DMS 273 (cell line): ENCODE measurements at regions not wholly inside any gene's neighbourhood (a gene's known extent, or its start where the extent isn't known, plus 50 kb on each side); places are given as distances from the start of the nearest gene placed in this dataset.
"Not testable (repeated sequence)": the region's sequence is repeated elsewhere in the genome, so short reads cannot be mapped to it uniquely, and the experiment has no call there.

Experiments used
- DNase-seq: peaks from one replicate; lab custom pipeline; 2025; ENCODE audit not compliant: unreplicated experiment; lab: John Stamatoyannopoulos, UW

GRCh38 chr22:49698616-49699015, 129.1 kb downstream of the BRD1 start:
- not testable (repeated sequence) for DNase-seq

- no peak for DNase-seq
Measured at GRCh38 chr22:49697047-49697446, 130.6 kb downstream of the BRD1 start.

- DNase-seq: no peak
Measured at GRCh38 chr22:49694462-49695260, 133.0 kb downstream of the BRD1 start.

GRCh38 chr22:49693848-49694247, 133.8 kb downstream of the BRD1 start:
- DNase-seq: no peak

- DNase-seq: no peak
Measured at GRCh38 chr22:49693416-49693815, 134.3 kb downstream of the BRD1 start.

- no peak for DNase-seq
Measured at GRCh38 chr22:49692499-49693225, 135.0 kb downstream of the BRD1 start.

- no peak for DNase-seq
Measured at GRCh38 chr22:49691256-49691655, 136.4 kb downstream of the BRD1 start.

GRCh38 chr22:49690454-49690853, 137.2 kb downstream of the BRD1 start:
- no peak for DNase-seq

GRCh38 chr22:49689858-49690257, 137.8 kb downstream of the BRD1 start:
- DNase-seq: no peak

GRCh38 chr22:49689255-49689770, 138.4 kb downstream of the BRD1 start:
- no peak for DNase-seq

GRCh38 chr22:49688516-49689254, 139.0 kb downstream of the BRD1 start:
- no peak for DNase-seq

- no peak for DNase-seq
Measured at GRCh38 chr22:49687786-49688515, 139.7 kb downstream of the BRD1 start.

GRCh38 chr22:49687333-49687732, 140.3 kb downstream of the BRD1 start:
- DNase-seq: no peak

GRCh38 chr22:49686495-49687219, 141.0 kb downstream of the BRD1 start:
- no peak for DNase-seq

- no peak for DNase-seq
Measured at GRCh38 chr22:49685686-49686085, 142.0 kb downstream of the BRD1 start.

- no peak for DNase-seq
Measured at GRCh38 chr22:49685116-49685515, 142.6 kb downstream of the BRD1 start.

- no peak for DNase-seq
Measured at GRCh38 chr22:49683032-49683431, 144.6 kb downstream of the BRD1 start.

- not testable (repeated sequence) for DNase-seq
Measured at GRCh38 chr22:49680819-49681218, 146.9 kb downstream of the BRD1 start.

GRCh38 chr22:49678842-49679170, 148.9 kb downstream of the BRD1 start:
- no peak for DNase-seq

- DNase-seq: no peak
Measured at GRCh38 chr22:49678137-49678841, 149.4 kb downstream of the BRD1 start.
